Esophagus squamous epithelium (tissue), 5 donors: ENCODE measurements at regions not wholly inside any gene's neighbourhood (a gene's known extent, or its start where the extent isn't known, plus 50 kb on each side); places are given as distances from the start of the nearest gene placed in this dataset.

ENCODE experiments used
- DNase-seq: peaks from one replicate; lab custom pipeline; 2025; lab: John Stamatoyannopoulos, UW
- H3K27ac ChIP-seq, 4 donors: fragments of 200-600 bp; sonication (generic); one replicate each; pipeline ENCODE4 v1.5.1; 2016 to 2019; ENCODE audit warnings: mild to moderate bottlenecking in 1 of 4
- H3K27me3 ChIP-seq, 4 donors: fragments of 200-600 bp; sonication (generic); 1 replicate in 3 of 4; 2 replicates in 1 of 4; pipeline versions ENCODE4 v1.5.1 to v1.6.0; 2017 to 2021; ENCODE audit warnings: antibody characterized with exemption in 1 of 4
- H3K36me3 ChIP-seq, 3 donors: fragments of 200-600 bp; sonication (generic); one replicate each; pipeline ENCODE4 v1.5.1; 2016 to 2019
- H3K4me1 ChIP-seq, 3 donors: fragments of 200-600 bp; sonication (generic); one replicate each; pipeline ENCODE4 v1.5.1; 2017 to 2019
- H3K4me3 ChIP-seq, 4 donors: fragments of 200-600 bp; sonication (generic); 1 replicate in 3 of 4; 2 replicates in 1 of 4; pipeline ENCODE4 v1.5.1; 2016 to 2019; ENCODE audit warnings: mild to moderate bottlenecking in 2 of 4, moderate library complexity in 1 of 4
- H3K9me3 ChIP-seq, 3 donors: fragments of 200-600 bp; sonication (generic); one replicate each; pipeline ENCODE4 v1.5.1; 2016 to 2019
- POLR2A ChIP-seq, 4 donors: fragments of 450-650 bp; IDR thresholded peaks; one replicate each; pipeline ENCODE4 v1.6.1; 2017; ENCODE audit warnings: antibody characterized with exemption in 4 of 4, mild to moderate bottlenecking in 4 of 4, moderate library complexity in 3 of 4
- WGBS, 2 donors: methylation state at CpG; one replicate each; pipeline ENCODE4 v1.1.5; 2018; 5-methylcytosine and 5-hydroxymethylcytosine counted together
- intact Hi-C: fragments of 100-400 bp; cut with DNase I; formaldehyde crosslinking; loops from one replicate; pipeline ENCODE4 v1.15.0; 2022
- TF ChIP-seq, protein P1 (sequence below), 6 experiments: fragments of 450-650 bp in 4 of 6; fragments of 200-600 bp in 2 of 6; sonication (generic) in 2 of 6; IDR thresholded peaks; one replicate each; pipeline ENCODE4 v1.5.1; 2016 to 2019; ENCODE audit warnings: antibody characterized with exemption in 6 of 6, mild to moderate bottlenecking in 4 of 6, moderate library complexity in 4 of 6
- donor health status: DM: yes; HTN: yes; CAD: no.

GRCh38 chr6:26223650-26224546, 136.7 kb downstream of the HFE start:
- Histone ChIP-seq H3K36me3 (no peaks in the 10 kb centered on the region), H3K9me3 (no peaks in the 10 kb centered on the region), H3K27me3 (peaks cover 0 to 50% (median 0%) of the 10 kb centered on the region in 4 donors), H3K4me3 (peak overlapping the region; percentile 32 to 72 (median 54)), H3K27ac (peak overlapping the region; percentile 81 to 91 (median 90)), H3K4me1 (peaks cover 0 to 35% (median 0%) of the 10 kb centered on the region in 3 donors)
- no peak for DNase-seq
- 0 to 3% methylated on average over 26 of the region's 26 CpGs for WGBS, 2 donors
- intact Hi-C loops = no loop called here
- TF ChIP-seq, protein P1, sequence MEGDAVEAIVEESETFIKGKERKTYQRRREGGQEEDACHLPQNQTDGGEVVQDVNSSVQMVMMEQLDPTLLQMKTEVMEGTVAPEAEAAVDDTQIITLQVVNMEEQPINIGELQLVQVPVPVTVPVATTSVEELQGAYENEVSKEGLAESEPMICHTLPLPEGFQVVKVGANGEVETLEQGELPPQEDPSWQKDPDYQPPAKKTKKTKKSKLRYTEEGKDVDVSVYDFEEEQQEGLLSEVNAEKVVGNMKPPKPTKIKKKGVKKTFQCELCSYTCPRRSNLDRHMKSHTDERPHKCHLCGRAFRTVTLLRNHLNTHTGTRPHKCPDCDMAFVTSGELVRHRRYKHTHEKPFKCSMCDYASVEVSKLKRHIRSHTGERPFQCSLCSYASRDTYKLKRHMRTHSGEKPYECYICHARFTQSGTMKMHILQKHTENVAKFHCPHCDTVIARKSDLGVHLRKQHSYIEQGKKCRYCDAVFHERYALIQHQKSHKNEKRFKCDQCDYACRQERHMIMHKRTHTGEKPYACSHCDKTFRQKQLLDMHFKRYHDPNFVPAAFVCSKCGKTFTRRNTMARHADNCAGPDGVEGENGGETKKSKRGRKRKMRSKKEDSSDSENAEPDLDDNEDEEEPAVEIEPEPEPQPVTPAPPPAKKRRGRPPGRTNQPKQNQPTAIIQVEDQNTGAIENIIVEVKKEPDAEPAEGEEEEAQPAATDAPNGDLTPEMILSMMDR (IDR thresholded peaks at IDR 0.05) = no peak
- TF ChIP-seq POLR2A (IDR thresholded peaks at IDR 0.05) = peak in 3 of 4 donors; percentile 82 to 90 (median 83)

DNA sequence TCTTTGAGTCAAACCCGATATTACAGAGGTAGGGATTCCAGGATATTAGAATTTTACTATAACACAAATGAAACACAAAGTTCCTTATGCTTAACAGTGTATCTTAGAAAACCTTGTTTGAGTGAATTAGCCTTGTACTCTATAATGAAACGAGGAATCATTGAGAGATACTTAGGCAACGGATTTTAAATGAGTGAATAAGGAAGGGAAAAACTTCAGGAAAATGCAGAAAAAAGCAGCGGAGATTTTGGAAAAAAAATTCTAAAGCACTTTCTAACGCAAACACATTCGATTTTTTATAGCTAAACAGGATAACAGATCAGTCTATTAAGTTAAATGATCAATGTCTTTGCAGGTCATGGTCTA, 137.3 kb downstream of the HFE start:
- peaks cover 0 to 35% (median 0%) of the 10 kb centered on the region in 3 donors for H3K4me1 ChIP-seq
- intact Hi-C loops = no loop called here

GRCh38 chr6:26224940-26225847, 138.0 kb downstream of the HFE start:
- TF ChIP-seq POLR2A (IDR thresholded peaks at IDR 0.05) = peak in 3 of 4 donors; percentile 32 to 70 (median 51)
- TF ChIP-seq, protein P1 (IDR thresholded peaks at IDR 0.05) = peak in 1 of 6 experiments; percentile 29
- peaks cover 0 to 35% (median 0%) of the 10 kb centered on the region in 3 donors for H3K4me1 ChIP-seq
- intact Hi-C loops = no loop called here
- peak overlapping the region; percentile 81 to 91 (median 88) for H3K27ac ChIP-seq
- no peak for DNase-seq
- WGBS, 2 donors = 41 to 47% methylated on average over 20 to 37 of the region's 51 CpGs
- H3K9me3 ChIP-seq = no peaks in the 10 kb centered on the region
- H3K36me3 ChIP-seq = no peaks in the 10 kb centered on the region
- H3K4me3 ChIP-seq = peak overlapping the region; percentile 32 to 72 (median 54)
- H3K27me3 ChIP-seq = peaks cover 0 to 52% (median 0%) of the 10 kb centered on the region in 4 donors

More for the DNA sequence above, 137.3 kb downstream of the HFE start:
- H3K9me3 ChIP-seq = no peaks in the 10 kb centered on the region
- peak overlapping the region; percentile 32 to 72 (median 54) for H3K4me3 ChIP-seq
- DNase-seq = no peak
- H3K36me3 ChIP-seq = no peaks in the 10 kb centered on the region
- TF ChIP-seq, protein P1 (IDR thresholded peaks at IDR 0.05) = no peak
- no peak for TF ChIP-seq POLR2A (IDR thresholded peaks at IDR 0.05)
- H3K27me3 ChIP-seq = peaks cover 0 to 50% (median 0%) of the 10 kb centered on the region in 4 donors
- WGBS, 2 donors = 5 to 10% methylated on average over 6 of the region's 6 CpGs
- peak overlapping the region; percentile 81 to 91 (median 88) for H3K27ac ChIP-seq

DNA sequence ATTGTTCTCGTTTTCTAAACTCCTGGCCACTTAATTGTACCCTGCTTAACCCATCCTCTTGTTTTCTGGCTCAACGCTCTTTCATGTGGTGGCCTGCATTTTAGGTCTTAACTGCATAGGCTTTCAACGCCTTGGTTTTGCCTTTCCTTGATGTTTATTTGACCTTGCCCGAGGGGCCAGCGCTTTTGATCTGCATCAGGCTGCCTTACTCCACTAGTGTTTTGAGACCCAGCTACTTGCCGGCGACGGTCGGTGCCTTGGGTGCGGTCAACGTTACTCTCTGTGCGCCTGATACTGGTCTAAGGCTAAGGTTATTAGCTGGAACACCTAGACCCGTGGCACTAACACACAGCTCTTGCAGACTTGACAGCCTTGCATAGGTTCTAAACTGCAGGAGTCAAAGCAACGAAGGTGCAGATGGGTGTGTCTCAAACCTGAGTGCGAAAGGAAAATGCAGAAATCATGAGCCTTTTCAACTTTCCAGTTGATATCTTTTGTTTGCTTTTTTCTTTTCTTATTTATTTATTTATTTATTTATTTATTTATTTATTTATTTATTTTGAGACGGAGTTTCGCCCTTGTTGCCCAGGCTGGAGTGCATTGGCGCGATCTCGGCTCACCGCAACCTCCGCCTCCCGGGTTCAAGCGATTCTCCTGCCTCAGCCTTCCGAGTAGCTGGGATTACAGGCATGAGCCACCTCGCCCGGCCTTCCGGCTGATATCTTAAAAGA, 138.8 kb downstream of the HFE start:
- TF ChIP-seq, protein P1 (IDR thresholded peaks at IDR 0.05) = no peak
- no peak for TF ChIP-seq POLR2A (IDR thresholded peaks at IDR 0.05)
- intact Hi-C loops = no loop called here
- Histone ChIP-seq H3K4me1 (peaks cover 0 to 35% (median 0%) of the 10 kb centered on the region in 3 donors), H3K27ac (peak overlapping the region in 3 of 4 donors; percentile 81 to 91 (median 91)), H3K9me3 (no peaks in the 10 kb centered on the region), H3K36me3 (no peaks in the 10 kb centered on the region), H3K4me3 (peak overlapping the region in 3 of 4 donors; percentile 53 to 72 (median 55)), H3K27me3 (peaks cover 0 to 57% (median 0%) of the 10 kb centered on the region in 4 donors)
- DNase-seq = no peak
- WGBS, 2 donors = 64 to 79% methylated on average over 28 of the region's 28 CpGs
